GM18520 (cell line): ENCODE measurements at regions not wholly inside any gene's neighbourhood (a gene's known extent, or its start where the extent isn't known, plus 50 kb on each side); places are given as distances from the start of the nearest gene placed in this dataset.
"Not testable (repeated sequence)": the region's sequence is repeated elsewhere in the genome, so short reads cannot be mapped to it uniquely, and the experiment has no call there.

Source experiments
- ATAC-seq: cut with Tn5 transposase; IDR thresholded peaks from one replicate; pipeline ENCODE4 v1.9.1; 2021; ENCODE audit not compliant: unreplicated experiment

DNA sequence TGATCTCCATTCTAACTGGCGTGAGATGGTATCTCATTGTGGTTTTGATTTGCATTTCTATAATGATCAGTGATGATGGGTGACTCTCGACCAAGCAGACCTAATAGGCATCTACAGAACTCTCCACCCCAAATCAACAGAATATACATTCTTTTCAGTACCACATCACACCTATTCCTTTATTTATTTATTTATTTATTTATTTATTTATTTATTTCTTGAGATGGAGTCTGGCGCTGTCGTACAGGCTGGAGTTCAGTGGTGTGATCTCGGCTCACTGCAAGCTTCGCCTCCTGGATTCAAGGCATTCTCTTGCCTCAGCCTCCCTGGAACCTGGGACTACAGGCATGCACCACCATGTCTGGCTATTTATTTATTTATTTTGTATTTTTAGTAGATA, 496.3 kb downstream of the TENT5A start:
- ATAC-seq: not testable (repeated sequence)

DNA sequence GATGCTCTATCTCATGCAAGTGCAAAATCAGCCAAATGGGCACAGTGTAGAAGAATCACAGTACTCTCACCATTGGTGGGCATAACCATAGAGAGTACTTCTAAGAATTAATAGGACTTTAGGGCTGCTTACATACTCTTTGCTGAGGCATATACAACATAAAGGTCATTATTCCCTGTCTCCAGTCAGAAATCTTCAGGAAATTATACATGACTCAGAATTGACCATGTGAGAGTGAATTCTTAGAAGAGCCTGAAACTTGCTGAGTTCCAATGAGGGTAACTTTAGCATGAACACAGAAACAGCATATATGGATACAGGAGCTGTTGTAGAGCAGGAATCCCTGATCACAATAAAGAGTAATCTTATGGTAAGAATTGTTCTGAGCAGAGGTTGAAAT, 498.7 kb downstream of the TENT5A start:
- ATAC-seq: no peak

DNA sequence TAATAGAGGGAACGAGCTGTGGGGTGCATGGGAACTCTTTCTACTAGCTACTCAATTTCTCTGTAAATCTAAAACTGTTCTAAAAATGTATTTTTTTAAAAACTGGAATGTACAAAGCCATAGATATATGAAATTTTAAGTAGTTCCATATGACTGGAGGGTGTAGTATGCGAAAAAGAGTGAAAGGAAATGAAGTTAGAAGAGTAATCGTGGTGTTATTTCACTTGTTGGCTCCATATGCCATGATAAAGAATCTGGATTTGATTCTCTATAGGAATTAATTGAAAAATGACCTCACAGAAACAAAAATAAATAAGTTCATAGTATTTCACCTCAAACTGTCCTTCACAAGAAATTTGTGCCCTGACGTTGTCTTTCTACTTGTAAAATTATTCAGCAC, 500.2 kb downstream of the TENT5A start:
- no peak for ATAC-seq

DNA sequence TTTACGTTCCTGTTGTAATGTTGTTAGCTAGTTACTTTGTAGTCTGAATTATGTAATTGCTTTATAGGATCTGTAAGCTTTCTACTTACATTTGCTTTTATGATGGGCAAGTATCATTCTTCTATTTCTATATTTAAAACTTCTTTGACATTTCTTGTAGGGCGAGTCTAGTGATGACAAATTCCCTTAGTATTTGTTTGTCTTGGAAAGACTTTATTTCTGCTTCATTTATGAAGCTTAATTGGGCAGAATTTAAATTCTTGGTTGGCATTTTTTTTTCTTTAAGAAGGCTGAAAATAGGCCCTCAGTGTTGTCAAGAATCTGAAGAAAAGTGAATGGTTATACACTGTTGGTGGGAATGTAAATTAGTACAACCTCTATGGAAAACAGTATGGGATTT, 506.3 kb downstream of the TENT5A start:
- ATAC-seq: no peak

DNA sequence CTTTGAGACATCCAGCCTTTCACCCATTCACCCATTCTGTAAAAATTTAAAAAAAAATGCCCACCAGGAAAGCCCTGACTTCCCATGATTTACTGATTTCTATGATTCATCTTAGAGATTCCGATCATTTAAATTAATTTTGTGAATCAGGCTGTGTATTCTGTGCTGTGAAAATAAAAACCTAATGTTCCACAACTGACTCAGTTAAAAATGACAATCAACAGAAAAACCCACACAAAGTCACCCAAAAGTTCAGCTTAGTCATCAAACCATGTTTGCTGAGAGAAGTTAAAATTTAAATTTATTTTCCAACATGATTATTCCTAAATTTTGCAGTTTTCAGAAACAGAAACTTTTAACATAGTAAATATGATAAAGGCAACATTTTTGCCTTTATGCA, 509.9 kb downstream of the TENT5A start:
- no peak for ATAC-seq

DNA sequence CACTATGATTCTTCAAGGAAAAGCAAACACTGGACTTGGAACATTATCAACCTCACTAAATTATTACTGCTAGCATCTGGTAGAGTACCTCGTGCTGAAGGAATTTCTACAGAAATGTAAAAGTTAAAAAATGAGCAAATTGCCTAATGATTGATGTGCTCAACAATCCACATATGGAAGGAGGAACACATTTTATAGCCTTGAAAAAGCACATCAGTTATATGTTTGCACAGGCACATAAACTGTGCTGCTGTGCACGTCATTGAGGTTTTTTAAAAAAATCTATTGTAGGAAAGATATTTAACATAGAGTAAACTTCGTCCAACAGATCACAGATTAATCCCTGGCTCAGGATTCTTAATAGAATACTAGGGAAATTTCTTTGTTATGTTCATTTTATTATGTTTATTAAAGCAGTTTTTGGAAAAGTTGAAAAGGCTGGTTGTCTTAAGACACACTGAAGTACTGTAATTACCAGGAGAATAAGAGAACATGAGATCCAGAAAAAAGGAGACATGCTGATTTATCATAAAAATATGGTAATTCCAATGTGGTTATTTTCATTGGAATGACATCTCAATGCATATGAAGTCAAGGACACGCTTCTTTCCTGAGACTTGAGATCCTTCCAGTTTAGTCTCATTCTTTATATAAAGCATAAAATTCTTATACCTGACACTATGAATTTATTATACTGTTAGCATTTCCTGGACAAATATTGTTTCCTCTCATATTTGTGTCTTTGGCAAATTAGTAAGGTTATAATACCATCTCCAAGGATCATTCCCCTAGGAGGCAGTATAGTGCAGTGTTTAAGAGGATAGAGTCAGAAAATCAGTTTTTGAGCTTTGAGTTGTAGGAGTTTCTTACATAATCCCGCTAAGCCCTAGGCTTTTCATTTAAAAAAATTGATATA, 511.1 kb downstream of the TENT5A start:
- ATAC-seq: no peak

DNA sequence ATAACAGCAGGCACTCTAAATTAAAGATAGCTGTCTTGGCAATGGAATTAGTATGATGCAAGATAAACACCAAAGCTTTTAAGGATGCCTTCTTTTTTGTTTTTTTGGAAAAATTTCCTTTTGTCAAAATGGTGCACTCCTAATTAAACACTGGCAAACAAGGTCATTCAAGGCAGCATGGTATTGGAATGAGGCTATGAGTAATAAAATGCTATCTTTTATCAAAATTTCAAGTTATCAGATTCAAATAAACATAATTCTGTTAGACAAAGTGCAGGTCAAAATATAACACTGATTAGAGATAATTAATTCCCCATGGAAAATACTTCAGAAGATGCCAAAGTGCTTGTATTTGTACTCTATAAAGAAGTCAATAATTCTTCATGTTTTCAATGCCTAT, 514.1 kb downstream of the TENT5A start:
- no peak for ATAC-seq

DNA sequence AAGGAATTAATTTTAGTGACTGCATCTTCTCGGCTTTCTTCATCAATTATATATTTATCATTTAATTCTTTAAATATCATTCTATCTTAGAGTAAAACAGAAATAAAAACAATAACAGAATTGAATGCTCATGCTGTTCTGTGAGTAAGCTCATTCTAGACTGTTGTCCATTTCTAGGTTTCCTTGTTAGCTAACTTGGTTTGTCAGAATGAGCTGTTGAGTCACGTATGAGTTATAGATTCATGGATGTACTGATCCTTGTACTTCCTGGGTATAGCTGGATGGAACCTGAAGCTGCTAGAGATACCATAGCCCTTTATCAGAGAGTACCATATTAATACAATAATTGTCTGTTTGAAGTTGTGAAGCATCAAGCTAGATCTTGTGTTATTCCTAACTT, 515.3 kb downstream of the TENT5A start:
- no peak for ATAC-seq

DNA sequence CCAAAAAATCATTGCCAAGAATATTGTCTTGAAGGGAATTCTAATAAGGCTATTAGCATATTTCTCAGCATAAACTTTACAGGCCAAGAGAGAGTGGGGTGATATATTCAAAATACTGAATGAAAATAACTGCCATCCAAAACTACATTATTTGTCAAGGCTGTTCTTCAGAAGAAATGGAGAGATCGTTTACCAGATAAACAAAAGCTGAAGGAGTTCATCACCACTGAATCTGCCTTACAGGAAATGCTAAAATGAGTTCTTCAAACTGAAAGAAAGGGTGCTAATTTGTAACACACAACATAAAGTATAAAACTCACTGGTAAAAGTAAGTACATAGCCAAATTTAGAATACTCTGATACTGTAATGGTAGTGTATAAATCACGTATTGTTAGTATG, 517.0 kb downstream of the TENT5A start:
- ATAC-seq: no peak

DNA sequence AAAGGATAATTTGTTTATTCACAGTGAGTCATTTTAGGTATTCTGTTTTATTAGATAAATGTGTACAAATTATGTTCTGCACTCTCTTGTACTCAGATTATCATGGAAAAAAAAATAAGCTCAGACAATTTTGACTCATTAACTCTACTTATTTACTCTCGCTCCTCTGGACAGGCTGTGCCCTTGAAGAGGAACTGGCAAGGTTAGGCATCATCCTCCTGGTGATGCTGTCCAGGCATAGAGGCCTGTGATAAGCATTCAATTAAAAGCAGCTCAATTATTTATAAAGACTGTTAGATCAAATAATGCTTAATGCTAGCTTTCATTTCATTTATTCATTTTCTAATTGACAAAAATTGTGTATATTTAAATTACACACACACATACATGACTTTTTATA, 518.5 kb downstream of the TENT5A start:
- no peak for ATAC-seq

DNA sequence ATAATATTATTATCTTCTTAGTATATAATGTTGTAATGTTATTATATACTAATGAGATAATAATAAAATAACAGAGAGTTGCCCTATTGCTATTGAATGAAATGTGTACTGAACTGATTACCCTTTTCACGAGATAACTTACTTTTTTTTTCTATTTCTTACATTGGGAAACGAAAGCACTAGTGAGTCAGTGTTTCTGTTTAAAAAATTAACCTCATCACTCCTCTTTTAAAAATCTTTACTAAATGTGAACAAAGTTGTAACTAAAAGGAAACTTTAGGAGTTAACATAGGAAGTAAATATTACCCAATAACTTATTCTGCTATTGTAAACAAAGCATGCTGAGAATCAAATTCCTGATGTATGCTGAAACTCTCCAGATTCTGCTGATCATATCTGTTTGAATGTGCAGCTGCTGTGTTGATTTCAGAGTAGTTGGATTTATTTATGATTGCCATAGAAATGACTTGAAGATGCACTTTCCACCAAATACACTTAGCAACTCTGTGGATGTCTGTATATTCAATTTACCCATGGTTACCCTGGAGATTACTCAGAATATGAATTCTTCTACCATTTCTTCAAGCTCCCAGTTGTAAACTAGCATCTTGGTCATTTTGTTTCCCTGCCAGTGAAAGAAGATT, 523.4 kb downstream of the TENT5A start:
- no peak for ATAC-seq

DNA sequence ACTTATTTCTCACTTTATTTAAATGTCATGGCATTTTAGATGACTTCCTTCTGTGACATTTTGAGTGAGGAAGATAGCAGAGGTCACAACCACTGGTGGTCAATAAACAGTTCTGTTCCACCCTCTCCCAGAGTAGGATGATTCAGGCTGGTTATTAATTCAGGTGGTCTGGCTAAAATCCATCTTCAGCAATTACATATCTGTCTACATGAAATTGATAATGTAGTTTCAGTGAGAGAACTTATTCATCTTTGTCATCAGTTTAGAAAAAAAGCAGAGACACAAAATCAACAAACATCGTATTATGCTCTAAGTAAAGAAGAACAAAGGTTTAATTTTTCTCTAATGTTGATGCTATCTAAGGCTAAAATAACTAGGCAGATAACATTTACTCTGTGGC, 525.5 kb downstream of the TENT5A start:
- ATAC-seq: no peak

DNA sequence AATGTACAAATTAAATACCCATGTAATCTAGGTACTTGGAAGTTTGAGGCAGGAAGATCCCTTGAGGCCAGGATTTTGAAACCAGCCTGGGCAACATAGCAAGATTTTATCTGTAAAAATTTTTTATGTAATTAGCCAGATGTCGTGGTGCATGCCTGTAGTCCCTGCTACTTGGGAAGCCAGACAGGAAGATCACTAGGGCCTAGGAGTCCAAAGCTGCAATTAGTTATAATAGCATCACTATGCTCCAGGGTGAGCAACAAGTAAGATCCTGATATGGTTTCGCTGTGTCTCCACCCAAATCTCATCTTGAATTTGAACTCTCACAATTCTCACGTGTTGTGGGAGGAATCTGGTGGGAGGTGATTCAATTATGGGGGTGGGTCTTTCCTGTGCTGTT, 535.8 kb downstream of the TENT5A start:
- ATAC-seq: no peak

DNA sequence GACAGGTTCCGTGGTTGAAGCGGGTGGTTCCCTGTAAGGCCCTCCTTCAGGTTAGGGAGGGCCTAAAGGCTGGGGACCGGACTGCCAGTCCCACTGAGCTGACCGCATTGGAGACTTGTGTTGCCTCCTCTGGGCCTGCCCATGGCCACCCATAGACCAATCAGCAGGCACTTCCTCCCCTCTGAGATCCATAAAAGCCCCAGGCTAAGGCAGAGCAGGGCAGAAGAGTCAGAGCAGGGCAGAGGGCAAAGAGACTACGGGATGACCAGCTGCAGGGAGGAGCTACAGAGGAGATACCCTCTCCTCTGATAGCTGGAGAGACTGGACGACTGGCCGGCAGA, 537.4 kb downstream of the TENT5A start:
- no peak for ATAC-seq

DNA sequence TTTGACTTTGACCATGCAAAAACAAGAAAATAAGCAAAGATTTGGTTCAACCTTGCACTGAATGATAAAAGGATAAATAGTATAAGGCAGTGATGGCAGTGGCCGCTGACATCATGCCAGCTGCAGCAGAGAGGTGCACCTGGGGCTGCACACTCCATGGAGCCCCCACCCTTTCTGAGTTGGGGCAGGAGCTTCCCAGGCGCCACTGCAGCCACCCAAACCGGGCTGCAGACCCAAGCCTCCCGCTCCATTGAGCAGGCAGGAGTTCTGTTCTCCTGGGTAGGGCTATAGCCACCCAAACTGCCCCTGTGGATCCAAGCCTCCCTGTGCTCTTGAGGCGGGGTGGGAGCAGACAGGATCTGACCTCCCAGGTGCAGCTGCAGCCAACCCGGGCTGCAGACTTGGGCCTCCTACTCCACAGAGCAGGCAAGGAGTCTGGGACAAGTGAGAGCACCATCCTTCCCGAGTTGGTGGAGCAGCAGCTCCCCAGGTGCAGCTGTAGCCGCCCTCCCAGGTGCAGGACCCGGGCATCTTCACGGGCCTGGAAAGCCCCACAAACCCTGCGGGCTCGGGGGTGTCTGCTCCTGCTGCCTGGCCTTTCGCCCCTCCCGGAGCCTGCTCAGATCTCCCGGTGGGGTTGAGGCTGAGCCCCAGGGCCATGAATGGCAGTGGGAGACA, 537.9 kb downstream of the TENT5A start:
- ATAC-seq: no peak

DNA sequence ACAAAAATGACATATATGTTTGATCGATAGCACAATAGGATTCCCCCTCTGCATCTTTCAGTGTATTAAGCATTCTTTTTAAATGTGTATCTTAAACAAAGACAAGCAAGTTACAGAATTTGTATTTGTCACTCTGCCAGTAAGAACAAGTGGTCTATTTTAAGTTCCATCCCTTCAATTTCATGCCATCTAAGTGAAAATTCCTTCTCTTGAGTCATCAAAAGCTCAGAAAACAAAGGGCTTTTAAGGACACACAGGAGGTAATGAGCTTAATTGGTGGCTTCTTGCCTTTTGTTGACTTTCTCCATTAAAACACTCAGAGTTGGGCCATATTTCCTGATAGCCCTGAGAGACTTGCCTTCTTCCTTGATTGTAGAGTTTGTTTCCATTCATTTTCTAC, 547.8 kb downstream of the TENT5A start:
- no peak for ATAC-seq

DNA sequence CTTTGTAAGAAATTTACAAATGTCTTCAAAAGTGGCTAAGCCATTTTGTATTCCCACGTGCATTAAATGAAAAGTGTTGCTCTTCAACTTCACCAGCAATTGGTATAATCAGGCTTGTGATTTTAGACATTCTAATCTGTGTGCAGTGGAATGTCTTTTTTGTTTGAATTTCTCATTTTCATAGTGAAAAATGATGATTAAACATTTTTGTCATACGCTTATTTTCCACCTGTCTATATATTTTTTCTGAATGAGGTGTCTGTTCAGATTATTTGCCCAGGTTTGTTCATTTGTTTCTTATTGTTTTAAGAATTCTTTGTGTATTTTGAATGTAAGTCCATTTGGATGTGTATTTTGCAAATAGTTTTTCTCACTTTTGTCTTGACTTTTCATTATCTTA, 558.1 kb downstream of the TENT5A start:
- ATAC-seq: no peak

DNA sequence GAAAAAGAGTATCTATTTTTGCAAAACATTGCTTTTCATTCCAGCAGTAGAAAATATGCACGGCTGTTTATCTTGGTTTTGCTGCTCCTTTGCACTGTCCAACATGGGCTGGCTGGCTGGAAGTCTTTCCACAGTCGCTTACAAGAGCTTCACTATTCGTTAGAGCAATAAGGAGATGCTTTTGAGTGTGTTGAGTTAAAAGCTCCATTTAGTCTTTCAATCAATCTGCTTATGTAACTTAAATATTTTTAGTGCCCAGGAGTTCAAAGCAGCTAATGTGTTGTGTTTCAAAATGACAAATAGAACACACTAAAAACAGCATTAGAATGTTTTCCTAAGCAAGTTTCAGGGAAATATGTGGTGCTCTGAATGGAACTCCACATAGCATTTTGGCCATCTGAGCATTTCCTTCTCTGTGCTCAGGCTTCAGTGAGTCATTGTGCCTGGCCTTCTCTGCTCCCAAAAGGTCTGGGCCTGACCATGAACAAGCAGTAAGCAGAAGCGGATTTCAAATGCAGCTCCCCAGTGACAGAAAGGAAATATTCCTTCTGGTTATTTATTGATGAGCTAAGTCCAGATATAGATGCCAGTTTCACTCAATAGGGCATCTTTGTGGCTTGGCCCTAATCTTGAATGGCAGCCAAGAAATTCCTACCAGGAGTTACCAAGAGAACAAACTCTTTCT, 580.3 kb downstream of the TENT5A start:
- ATAC-seq: no peak

DNA sequence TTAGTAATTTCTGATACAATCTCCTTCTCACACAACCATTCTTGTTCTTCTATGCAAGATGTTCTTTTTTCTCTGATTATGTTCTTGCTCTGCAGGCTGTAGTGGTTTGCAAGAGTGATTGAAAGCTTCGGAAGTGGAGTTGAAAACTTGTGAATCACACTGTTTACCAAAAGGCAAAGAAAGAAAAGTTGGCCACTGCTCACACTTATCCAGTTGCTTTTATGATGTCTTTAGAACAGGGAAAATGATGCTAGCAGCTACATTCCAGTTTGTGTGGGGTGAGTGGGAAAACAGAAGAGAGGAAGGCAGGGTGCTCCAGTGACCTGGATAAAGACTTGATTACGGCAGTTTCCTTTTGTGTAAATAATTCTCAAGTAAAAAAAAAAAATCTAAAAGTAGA, 583.3 kb downstream of the TENT5A start:
- no peak for ATAC-seq

DNA sequence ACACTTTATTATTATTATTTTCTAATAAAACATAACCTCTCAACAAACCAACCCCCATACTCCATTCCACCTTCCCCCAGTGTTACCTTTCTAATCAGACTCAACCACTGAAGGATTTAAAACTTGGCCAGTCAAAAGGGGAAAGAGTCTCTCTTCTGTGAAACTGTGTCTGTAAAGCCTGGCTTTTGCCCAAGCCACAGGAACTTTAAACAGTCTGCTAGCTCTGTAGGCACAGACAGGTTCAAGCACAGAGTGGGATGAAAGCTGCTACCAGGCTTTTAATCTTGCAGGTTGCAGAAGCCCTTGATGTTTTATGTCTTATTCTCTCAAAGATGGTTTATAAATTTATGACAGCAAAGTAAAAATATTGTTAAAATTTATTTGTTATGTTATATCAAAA, 585.7 kb downstream of the TENT5A start:
- ATAC-seq: no peak

DNA sequence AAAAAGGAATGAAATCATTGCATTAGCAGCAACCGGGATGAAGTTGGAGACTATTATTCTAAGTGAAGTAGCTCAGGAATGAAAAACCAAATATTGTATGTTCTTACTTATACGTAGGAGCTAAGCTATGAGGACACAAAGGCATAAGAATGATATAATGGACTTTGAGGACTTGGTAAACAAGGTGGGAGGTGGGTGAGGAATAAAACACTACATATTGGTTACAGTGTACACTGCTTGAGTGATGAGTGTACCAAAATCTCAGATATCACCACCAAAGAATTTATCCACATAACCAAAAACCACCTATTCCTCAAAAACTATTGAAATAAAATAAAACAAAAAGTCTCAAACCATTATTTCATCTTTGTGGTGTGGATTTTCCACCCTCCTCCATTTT, 593.5 kb downstream of the TENT5A start:
- ATAC-seq: no peak

DNA sequence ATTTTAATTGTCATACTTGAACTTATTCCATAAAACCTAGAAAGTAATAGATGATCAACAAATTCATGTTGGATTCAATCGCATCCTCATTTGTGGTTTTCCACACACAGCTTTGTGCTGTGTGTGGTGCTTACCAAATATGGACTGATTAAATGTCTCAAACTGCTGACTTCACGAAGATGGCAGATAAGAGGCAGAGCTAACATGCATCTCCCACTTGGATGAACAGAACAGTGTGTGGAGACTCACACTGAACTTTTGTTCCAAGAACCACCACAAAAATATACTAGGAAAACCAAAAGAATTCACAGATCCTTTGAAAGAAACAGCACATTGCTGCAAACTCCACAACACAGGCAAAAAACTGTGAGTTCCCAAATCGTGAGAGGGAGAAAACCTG, 603.7 kb downstream of the TENT5A start:
- no peak for ATAC-seq
